ENCODE measurements at regions not wholly inside any gene's neighbourhood (a gene's known extent, or its start where the extent isn't known, plus 50 kb on each side); places are given as distances from the start of the nearest gene placed in this dataset.

DNA sequence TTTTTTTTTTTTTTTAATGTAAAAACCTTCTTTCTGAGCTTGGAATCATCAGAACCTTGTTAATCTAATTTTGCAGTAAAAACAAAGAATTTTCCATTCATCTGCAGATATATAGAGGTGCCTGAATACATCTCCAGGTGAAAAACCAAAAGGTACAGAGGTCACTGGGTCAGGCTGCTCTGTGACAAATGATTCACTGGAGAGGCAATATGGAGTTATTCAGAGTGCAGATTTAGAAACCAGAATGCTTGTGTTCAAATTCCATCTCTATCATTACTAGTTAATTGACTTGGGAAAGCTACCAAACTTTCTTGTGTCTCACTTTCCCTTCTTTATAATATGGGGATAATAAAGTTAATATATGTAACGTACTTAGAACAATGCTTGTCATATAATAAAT lies 51.5 kb upstream of the C1orf53 start:
- peaks cover 8% of the 10 kb centered on the region for H3K4me1 Mint-ChIP-seq (ENCODE audit: low read depth)
- TF ChIP-seq CTCF (IDR thresholded peaks at IDR 0.05), result no peak
- no peak for DNase-seq
- H3K27ac Mint-ChIP-seq, result no peak overlapping the region
- no peak overlapping the region for H3K4me3 Mint-ChIP-seq
- no peaks in the 10 kb centered on the region for H3K9me3 Mint-ChIP-seq
- H3K27me3 Mint-ChIP-seq (ENCODE audit: insufficient read depth), result peaks cover 5% of the 10 kb centered on the region
- no peaks in the 10 kb centered on the region for H3K36me3 Mint-ChIP-seq (ENCODE audit: low read depth)

DNA sequence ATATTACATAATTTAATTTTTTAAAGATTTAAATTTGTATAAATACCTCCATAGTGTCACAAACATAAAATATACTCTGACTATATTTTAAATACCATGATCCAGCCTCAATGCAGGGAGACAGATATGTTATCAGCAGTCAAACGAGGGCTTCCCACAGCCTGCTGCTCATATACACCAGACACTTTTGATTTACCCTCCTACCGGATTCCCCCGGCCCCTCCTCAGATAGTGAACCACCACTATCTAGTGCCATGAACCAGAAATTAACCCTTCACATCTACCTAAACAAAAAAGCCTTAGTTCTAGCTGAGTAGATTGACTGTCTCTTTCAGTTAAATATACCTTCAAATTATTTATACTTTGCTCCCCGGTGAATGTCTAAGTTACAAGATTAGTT lies 52.4 kb upstream of the C1orf53 start:
- no peak for TF ChIP-seq CTCF (IDR thresholded peaks at IDR 0.05)
- Mint-ChIP-seq H3K4me3 (no peak overlapping the region), H3K36me3 (ENCODE audit: low read depth) (no peaks in the 10 kb centered on the region), H3K4me1 (ENCODE audit: low read depth) (peaks cover 14% of the 10 kb centered on the region), H3K27me3 (ENCODE audit: insufficient read depth) (peaks cover 5% of the 10 kb centered on the region), H3K27ac (no peak overlapping the region), H3K9me3 (no peaks in the 10 kb centered on the region)
- no peak for DNase-seq

DNA sequence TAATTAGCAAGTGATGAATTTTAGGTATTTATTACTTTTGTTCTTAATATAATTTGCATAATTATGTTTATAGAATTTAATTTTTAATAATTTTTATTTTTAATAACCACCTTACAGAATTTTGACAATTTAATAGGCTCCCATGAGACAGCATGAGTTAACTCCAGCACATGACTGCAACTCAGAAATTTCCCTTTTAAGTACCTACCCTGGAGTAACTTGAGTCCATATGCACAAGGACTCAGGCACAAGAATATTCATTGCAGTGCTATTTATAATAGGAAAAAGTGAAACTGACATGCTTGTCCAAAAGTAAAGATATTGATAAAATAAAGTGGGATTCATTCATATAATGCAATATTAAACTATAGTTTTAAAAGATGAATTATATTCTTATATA lies 54.1 kb upstream of the C1orf53 start:
- TF ChIP-seq CTCF (IDR thresholded peaks at IDR 0.05), result no peak
- Mint-ChIP-seq H3K36me3 (ENCODE audit: low read depth) (no peaks in the 10 kb centered on the region), H3K27ac (no peak overlapping the region), H3K4me3 (no peak overlapping the region), H3K9me3 (no peaks in the 10 kb centered on the region), H3K4me1 (ENCODE audit: low read depth) (peaks cover 23% of the 10 kb centered on the region), H3K27me3 (ENCODE audit: insufficient read depth) (peaks cover 3% of the 10 kb centered on the region; the same call in 1 of the 2 replicates)
- no peak for DNase-seq

- Mint-ChIP-seq H3K4me1 (ENCODE audit: low read depth) (peaks cover 38% of the 10 kb centered on the region), H3K36me3 (ENCODE audit: low read depth) (no peaks in the 10 kb centered on the region), H3K27ac (no peak overlapping the region), H3K27me3 (ENCODE audit: insufficient read depth) (peaks cover 3% of the 10 kb centered on the region), H3K4me3 (no peak overlapping the region), H3K9me3 (no peaks in the 10 kb centered on the region)
- no peak for TF ChIP-seq CTCF (IDR thresholded peaks at IDR 0.05)
- no peak for DNase-seq
These were observed 56.5 kb upstream of the C1orf53 start for GRCh38 chr1:197845886-197846285.

DNA sequence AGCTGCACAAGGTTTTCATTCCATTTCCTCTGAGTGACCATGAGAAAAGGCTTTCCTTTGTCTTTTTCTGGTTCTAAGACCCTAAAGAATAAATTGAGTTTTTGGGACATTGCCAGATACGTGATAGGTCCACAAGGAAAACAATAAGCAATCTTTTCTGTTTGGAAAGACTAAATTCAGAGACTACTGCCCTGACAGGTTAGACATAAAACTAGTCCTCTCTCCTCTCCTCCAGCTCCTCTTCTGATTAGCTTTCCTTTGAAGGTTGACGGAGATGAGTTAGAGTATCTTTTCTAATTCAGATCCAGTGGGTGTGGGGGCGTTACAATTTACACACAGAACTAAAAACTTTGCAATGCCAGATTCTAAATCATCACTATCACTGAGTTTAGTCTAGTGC lies 57.8 kb upstream of the C1orf53 start:
- no peak for DNase-seq
- Mint-ChIP-seq H3K27me3 (ENCODE audit: insufficient read depth) (peaks cover 3% of the 10 kb centered on the region), H3K4me1 (ENCODE audit: low read depth) (peaks cover 42% of the 10 kb centered on the region), H3K36me3 (ENCODE audit: low read depth) (no peaks in the 10 kb centered on the region), H3K4me3 (no peak overlapping the region), H3K27ac (no peak overlapping the region), H3K9me3 (no peaks in the 10 kb centered on the region)
- TF ChIP-seq CTCF (IDR thresholded peaks at IDR 0.05), result no peak

- no peak overlapping the region for H3K27ac Mint-ChIP-seq
- H3K27me3 Mint-ChIP-seq (ENCODE audit: insufficient read depth), result peaks cover 3% of the 10 kb centered on the region
- no peak overlapping the region for H3K4me3 Mint-ChIP-seq
- no peaks in the 10 kb centered on the region for H3K9me3 Mint-ChIP-seq
- H3K36me3 Mint-ChIP-seq (ENCODE audit: low read depth), result no peaks in the 10 kb centered on the region
- no peak for TF ChIP-seq CTCF (IDR thresholded peaks at IDR 0.05)
- H3K4me1 Mint-ChIP-seq (ENCODE audit: low read depth), result peaks cover 55% of the 10 kb centered on the region
- no peak for DNase-seq
These were observed 59.0 kb upstream of the C1orf53 start for GRCh38 chr1:197843401-197843800.
